Ovary (tissue), 3 donors: ENCODE measurements at regions not wholly inside any gene's neighbourhood (a gene's known extent, or its start where the extent isn't known, plus 50 kb on each side); places are given as distances from the start of the nearest gene placed in this dataset.

Source experiments
- EP300 ChIP-seq: sonication (generic); formaldehyde crosslinking; IDR thresholded peaks from one replicate; pipeline ENCODE4 v1.6.1; 2017; ENCODE audit warnings: antibody characterized with exemption
- POLR2A ChIP-seq: fragments of 450-650 bp; IDR thresholded peaks from one replicate; pipeline ENCODE4 v1.6.1; 2017; ENCODE audit warnings: antibody characterized with exemption, mild to moderate bottlenecking, moderate library complexity
- TF ChIP-seq, protein P1 (sequence below), 3 donors: fragments of 450-650 bp in 2 of 3; fragments of 200-600 bp in 1 of 3; IDR thresholded peaks; one replicate each; pipeline versions ENCODE4 v1.5.1 to v1.8.0; 2016 to 2022; ENCODE audit warnings: antibody characterized with exemption in 3 of 3, mild to moderate bottlenecking in 1 of 3
- donor health status: DM: no; HTN: no; CAD: no.

DNA sequence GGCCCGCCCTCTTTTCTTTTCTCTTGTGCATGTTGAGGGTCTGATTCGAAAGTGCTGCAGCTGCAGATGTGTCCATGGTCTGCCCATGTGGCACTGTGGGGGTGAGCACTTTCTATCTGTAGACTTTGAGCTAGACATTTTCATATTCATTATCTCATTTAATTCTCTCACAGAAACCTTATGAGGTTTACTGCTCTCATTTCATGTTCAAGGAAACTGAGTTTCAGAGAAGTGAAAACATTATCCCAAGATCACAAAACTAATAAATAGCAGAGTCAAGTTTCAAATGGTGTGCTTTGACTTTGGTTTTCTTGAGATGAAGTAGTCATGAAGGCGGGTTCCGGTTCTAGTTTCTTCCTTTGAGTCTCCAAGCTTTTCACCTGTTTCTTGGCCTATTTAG, 536.5 kb upstream of the ZNF462 start:
- TF ChIP-seq POLR2A (no peak), EP300 (no peak)
- TF ChIP-seq, protein P1, sequence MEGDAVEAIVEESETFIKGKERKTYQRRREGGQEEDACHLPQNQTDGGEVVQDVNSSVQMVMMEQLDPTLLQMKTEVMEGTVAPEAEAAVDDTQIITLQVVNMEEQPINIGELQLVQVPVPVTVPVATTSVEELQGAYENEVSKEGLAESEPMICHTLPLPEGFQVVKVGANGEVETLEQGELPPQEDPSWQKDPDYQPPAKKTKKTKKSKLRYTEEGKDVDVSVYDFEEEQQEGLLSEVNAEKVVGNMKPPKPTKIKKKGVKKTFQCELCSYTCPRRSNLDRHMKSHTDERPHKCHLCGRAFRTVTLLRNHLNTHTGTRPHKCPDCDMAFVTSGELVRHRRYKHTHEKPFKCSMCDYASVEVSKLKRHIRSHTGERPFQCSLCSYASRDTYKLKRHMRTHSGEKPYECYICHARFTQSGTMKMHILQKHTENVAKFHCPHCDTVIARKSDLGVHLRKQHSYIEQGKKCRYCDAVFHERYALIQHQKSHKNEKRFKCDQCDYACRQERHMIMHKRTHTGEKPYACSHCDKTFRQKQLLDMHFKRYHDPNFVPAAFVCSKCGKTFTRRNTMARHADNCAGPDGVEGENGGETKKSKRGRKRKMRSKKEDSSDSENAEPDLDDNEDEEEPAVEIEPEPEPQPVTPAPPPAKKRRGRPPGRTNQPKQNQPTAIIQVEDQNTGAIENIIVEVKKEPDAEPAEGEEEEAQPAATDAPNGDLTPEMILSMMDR (IDR thresholded peaks at IDR 0.05), result no peak
